ENCODE measurements at regions not wholly inside any gene's neighbourhood (a gene's known extent, or its start where the extent isn't known, plus 50 kb on each side); places are given as distances from the start of the nearest gene placed in this dataset.

GRCh38 chr7:110413038-110413437 is 677.9 kb upstream of the LRRN3 start:
- no peak overlapping the region for H3K4me3 ChIP-seq (replicated peaks; ENCODE audit: insufficient read depth, low read length)
- TF ChIP-seq, protein P1, sequence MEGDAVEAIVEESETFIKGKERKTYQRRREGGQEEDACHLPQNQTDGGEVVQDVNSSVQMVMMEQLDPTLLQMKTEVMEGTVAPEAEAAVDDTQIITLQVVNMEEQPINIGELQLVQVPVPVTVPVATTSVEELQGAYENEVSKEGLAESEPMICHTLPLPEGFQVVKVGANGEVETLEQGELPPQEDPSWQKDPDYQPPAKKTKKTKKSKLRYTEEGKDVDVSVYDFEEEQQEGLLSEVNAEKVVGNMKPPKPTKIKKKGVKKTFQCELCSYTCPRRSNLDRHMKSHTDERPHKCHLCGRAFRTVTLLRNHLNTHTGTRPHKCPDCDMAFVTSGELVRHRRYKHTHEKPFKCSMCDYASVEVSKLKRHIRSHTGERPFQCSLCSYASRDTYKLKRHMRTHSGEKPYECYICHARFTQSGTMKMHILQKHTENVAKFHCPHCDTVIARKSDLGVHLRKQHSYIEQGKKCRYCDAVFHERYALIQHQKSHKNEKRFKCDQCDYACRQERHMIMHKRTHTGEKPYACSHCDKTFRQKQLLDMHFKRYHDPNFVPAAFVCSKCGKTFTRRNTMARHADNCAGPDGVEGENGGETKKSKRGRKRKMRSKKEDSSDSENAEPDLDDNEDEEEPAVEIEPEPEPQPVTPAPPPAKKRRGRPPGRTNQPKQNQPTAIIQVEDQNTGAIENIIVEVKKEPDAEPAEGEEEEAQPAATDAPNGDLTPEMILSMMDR (IDR thresholded peaks at IDR 0.05; ENCODE audit: insufficient read depth, low read length): no peak
- no peak for TF ChIP-seq POLR2AphosphoS5 (IDR thresholded peaks at IDR 0.05; ENCODE audit: low read depth)
- TF ChIP-seq, protein P2, sequence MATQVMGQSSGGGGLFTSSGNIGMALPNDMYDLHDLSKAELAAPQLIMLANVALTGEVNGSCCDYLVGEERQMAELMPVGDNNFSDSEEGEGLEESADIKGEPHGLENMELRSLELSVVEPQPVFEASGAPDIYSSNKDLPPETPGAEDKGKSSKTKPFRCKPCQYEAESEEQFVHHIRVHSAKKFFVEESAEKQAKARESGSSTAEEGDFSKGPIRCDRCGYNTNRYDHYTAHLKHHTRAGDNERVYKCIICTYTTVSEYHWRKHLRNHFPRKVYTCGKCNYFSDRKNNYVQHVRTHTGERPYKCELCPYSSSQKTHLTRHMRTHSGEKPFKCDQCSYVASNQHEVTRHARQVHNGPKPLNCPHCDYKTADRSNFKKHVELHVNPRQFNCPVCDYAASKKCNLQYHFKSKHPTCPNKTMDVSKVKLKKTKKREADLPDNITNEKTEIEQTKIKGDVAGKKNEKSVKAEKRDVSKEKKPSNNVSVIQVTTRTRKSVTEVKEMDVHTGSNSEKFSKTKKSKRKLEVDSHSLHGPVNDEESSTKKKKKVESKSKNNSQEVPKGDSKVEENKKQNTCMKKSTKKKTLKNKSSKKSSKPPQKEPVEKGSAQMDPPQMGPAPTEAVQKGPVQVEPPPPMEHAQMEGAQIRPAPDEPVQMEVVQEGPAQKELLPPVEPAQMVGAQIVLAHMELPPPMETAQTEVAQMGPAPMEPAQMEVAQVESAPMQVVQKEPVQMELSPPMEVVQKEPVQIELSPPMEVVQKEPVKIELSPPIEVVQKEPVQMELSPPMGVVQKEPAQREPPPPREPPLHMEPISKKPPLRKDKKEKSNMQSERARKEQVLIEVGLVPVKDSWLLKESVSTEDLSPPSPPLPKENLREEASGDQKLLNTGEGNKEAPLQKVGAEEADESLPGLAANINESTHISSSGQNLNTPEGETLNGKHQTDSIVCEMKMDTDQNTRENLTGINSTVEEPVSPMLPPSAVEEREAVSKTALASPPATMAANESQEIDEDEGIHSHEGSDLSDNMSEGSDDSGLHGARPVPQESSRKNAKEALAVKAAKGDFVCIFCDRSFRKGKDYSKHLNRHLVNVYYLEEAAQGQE (IDR thresholded peaks at IDR 0.05; ENCODE audit: insufficient replicate concordance, low read depth): no peak
- TF ChIP-seq SPI1 (IDR thresholded peaks at IDR 0.05; ENCODE audit: borderline replicate concordance, low read depth): no peak
- TF ChIP-seq GABPA (IDR thresholded peaks at IDR 0.05; ENCODE audit: low read depth): no peak
- no peak for DNase-seq (ENCODE audit: low read depth in 1 of 2, low spot score in 1 of 2)

GRCh38 chr7:110417611-110418010 is 673.3 kb upstream of the LRRN3 start:
- H3K27ac ChIP-seq (replicated peaks): no peak overlapping the region
- no peak overlapping the region for H3K4me3 ChIP-seq (replicated peaks; ENCODE audit: insufficient read depth, low read length)
- H3K27me3 ChIP-seq (ENCODE audit: insufficient read depth, poor library complexity, severe bottlenecking): no peaks in the 10 kb centered on the region
- TF ChIP-seq, protein P1 (IDR thresholded peaks at IDR 0.05; ENCODE audit: insufficient read depth, low read length): no peak
- no peak for TF ChIP-seq SPI1 (IDR thresholded peaks at IDR 0.05; ENCODE audit: borderline replicate concordance, low read depth)
- TF ChIP-seq, protein P2 (IDR thresholded peaks at IDR 0.05; ENCODE audit: insufficient replicate concordance, low read depth): no peak
- no peak for TF ChIP-seq POLR2AphosphoS5 (IDR thresholded peaks at IDR 0.05; ENCODE audit: low read depth)
- TF ChIP-seq GABPA (IDR thresholded peaks at IDR 0.05; ENCODE audit: low read depth): no peak
- DNase-seq (ENCODE audit: low read depth in 1 of 2, low spot score in 1 of 2): no peak

More at GRCh38 chr7:110413038-110413437, 677.9 kb upstream of the LRRN3 start:
- no peak overlapping the region for H3K27ac ChIP-seq (replicated peaks)
- H3K27me3 ChIP-seq (ENCODE audit: insufficient read depth, poor library complexity, severe bottlenecking): no peaks in the 10 kb centered on the region

DNA sequence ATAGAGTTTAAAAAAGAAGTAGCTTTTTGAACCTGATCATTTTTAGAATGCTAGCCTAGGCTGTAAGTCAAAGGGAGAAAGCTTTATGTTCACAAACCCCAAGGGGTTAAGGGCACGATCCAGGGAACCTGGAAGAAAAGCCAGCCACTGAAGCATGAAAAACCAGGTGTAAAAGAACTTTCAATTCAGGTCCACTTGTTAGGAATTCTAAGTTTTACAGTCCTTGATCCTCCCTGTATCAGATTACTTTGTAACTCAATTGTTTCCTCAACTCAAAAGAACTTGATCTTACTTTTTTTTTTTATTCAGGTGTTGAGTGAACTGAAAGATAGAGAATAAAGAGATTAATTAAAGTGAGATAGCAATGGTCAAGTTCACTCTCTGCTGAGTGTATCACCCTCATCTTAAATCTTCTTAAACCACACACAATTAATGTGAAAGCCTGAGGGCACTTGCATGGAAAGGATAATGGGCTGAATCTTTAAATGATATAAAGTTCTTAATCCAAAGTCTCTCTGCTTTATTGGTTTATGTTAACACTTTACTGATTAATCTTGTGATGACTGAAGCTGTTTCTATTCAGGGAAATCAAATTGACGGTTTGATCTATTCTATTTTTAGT is 672.2 kb upstream of the LRRN3 start:
- Histone ChIP-seq H3K27me3 (ENCODE audit: insufficient read depth, poor library complexity, severe bottlenecking) (no peaks in the 10 kb centered on the region), H3K4me3 (replicated peaks; ENCODE audit: insufficient read depth, low read length) (no peak overlapping the region), H3K27ac (replicated peaks) (no peak overlapping the region)
- TF ChIP-seq, protein P2 (IDR thresholded peaks at IDR 0.05; ENCODE audit: insufficient replicate concordance, low read depth): no peak
- TF ChIP-seq POLR2AphosphoS5 (IDR thresholded peaks at IDR 0.05; ENCODE audit: low read depth) (no peak), GABPA (IDR thresholded peaks at IDR 0.05; ENCODE audit: low read depth) (no peak), SPI1 (IDR thresholded peaks at IDR 0.05; ENCODE audit: borderline replicate concordance, low read depth) (no peak)
- TF ChIP-seq, protein P1 (IDR thresholded peaks at IDR 0.05; ENCODE audit: insufficient read depth, low read length): no peak
- no peak for DNase-seq (ENCODE audit: low read depth in 1 of 2, low spot score in 1 of 2)

All from HL-60 (cell line).